Thyroid gland (tissue), 4 donors: ENCODE measurements at regions not wholly inside any gene's neighbourhood (a gene's known extent, or its start where the extent isn't known, plus 50 kb on each side); places are given as distances from the start of the nearest gene placed in this dataset.

Experiments
- DNase-seq, 2 donors: peaks; one replicate each; pipeline ENCODE4 v3.0.0-alpha.2; 2019
- H3K27ac ChIP-seq, 3 donors: fragments of 200-600 bp; sonication (generic); 1 replicate in 2 of 3; 2 replicates in 1 of 3; pipeline ENCODE4 v1.5.1; 2016 to 2019; ENCODE audit warnings: mild to moderate bottlenecking in 1 of 3, moderate library complexity in 1 of 3
- H3K27me3 ChIP-seq: fragments of 200-600 bp; sonication (generic); one replicate; pipeline ENCODE4 v1.5.1; 2019
- H3K36me3 ChIP-seq, 2 donors: fragments of 200-600 bp; sonication (generic); one replicate each; pipeline ENCODE4 v1.5.1; 2016 to 2019
- H3K4me1 ChIP-seq, 2 donors: fragments of 200-600 bp; sonication (generic); one replicate each; pipeline ENCODE4 v1.5.1; 2017 to 2019
- H3K4me3 ChIP-seq, 3 donors: fragments of 200-600 bp; sonication (generic); replicated peaks in 1 of 3; 1 replicate in 2 of 3; 2 replicates in 1 of 3; pipeline ENCODE4 v1.5.1; 2016; ENCODE audit warnings: mild to moderate bottlenecking in 1 of 3
- H3K9me3 ChIP-seq: fragments of 200-600 bp; sonication (generic); one replicate; pipeline ENCODE4 v1.5.1; 2017
- POLR2A ChIP-seq, 2 donors: fragments of 450-650 bp; IDR thresholded peaks; one replicate each; pipeline ENCODE4 v1.6.1; 2017; ENCODE audit warnings: antibody characterized with exemption in 2 of 2, mild to moderate bottlenecking in 2 of 2, moderate library complexity in 1 of 2
- WGBS, 2 donors: methylation state at CpG; one replicate each; pipeline ENCODE4 v1.1.5; 2017; 5-methylcytosine and 5-hydroxymethylcytosine counted together
- intact Hi-C: fragments of 100-400 bp; cut with DNase I; formaldehyde crosslinking; loops from one replicate; pipeline ENCODE4 v1.15.1; 2023
- TF ChIP-seq, protein P1 (sequence below), 6 experiments: fragments of 200-600 bp in 3 of 6; fragments of 450-650 bp in 3 of 6; sonication (generic) in 3 of 6; IDR thresholded peaks; one replicate each; pipeline ENCODE4 v1.5.1; 2016 to 2019; ENCODE audit warnings: antibody characterized with exemption in 6 of 6, mild to moderate bottlenecking in 2 of 6, inconsistent platforms in 1 of 6, moderate library complexity in 1 of 6

DNA sequence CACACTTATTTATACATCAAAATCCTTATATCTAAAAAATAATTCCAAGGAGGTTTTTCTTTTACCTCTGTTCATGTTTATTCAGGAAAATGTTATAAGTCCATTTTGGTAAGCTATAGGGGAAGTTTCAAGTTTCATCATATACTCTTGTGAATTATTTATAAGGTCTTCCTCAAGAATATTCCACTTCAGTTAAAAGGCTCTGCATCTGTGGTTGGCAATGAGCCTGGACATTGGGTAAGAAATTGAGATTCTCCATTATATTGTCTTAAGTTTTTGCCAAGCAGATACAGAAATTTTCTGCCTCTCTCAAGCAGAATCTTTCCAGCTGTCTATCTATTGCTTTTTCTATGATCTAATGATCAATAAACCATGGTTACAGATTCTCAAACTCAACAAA lies 641.9 kb downstream of the NLGN4X start:
- Histone ChIP-seq H3K27ac (no peak overlapping the region), H3K4me1 (no peaks in the 10 kb centered on the region), H3K27me3 (no peaks in the 10 kb centered on the region), H3K36me3 (no peaks in the 10 kb centered on the region), H3K9me3 (no peaks in the 10 kb centered on the region), H3K4me3 (no peak overlapping the region)
- TF ChIP-seq, protein P1, sequence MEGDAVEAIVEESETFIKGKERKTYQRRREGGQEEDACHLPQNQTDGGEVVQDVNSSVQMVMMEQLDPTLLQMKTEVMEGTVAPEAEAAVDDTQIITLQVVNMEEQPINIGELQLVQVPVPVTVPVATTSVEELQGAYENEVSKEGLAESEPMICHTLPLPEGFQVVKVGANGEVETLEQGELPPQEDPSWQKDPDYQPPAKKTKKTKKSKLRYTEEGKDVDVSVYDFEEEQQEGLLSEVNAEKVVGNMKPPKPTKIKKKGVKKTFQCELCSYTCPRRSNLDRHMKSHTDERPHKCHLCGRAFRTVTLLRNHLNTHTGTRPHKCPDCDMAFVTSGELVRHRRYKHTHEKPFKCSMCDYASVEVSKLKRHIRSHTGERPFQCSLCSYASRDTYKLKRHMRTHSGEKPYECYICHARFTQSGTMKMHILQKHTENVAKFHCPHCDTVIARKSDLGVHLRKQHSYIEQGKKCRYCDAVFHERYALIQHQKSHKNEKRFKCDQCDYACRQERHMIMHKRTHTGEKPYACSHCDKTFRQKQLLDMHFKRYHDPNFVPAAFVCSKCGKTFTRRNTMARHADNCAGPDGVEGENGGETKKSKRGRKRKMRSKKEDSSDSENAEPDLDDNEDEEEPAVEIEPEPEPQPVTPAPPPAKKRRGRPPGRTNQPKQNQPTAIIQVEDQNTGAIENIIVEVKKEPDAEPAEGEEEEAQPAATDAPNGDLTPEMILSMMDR (IDR thresholded peaks at IDR 0.05) = no peak
- TF ChIP-seq POLR2A (IDR thresholded peaks at IDR 0.05) = no peak
- DNase-seq = no peak
- intact Hi-C loops = no loop called here

DNA sequence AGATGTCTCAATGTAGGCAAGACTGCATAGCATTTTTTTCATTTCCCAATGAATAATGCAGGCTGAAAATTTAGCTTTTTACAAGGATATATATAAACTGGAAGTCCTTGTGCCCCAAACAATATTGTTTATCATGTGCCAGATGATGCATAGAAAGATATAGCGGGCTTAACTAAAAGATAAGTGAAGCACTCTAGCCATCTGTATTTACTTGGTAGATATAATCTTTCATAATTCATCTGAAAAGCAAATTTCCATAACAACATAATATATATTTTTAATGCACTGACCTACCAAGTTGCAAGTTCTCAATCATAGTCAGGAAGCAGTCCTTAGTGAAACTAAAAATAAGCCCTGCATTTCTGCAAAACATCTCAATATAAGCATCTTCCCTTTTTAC lies 653.3 kb downstream of the NLGN4X start:
- Histone ChIP-seq H3K27ac (no peak overlapping the region), H3K4me3 (no peak overlapping the region), H3K9me3 (no peaks in the 10 kb centered on the region), H3K4me1 (no peaks in the 10 kb centered on the region), H3K36me3 (no peaks in the 10 kb centered on the region), H3K27me3 (no peaks in the 10 kb centered on the region)
- TF ChIP-seq POLR2A (IDR thresholded peaks at IDR 0.05) = no peak
- TF ChIP-seq, protein P1 (IDR thresholded peaks at IDR 0.05) = no peak
- WGBS, 2 donors = 90 to 95% methylated on average over 1 of the region's 1 CpG
- intact Hi-C loops = no loop called here
- DNase-seq = no peak

DNA sequence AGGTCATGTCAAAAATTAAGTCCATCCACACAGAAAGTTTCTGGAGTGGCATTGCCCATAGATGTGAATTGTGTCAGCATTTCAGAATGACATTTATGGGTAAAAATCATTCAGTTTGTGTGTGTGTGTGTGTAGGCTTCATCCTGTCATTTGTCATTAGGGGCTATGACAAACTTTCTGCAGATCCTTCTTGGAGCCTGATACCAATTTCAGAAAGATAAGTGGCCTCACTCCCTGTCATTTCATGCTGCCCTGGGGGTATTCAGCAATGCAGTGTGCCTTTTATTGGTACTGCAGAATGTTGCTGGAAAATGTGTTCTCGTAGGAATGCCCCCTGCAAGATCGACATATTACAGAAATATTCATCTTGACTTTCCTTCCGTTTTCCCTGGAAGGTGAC lies 659.7 kb downstream of the NLGN4X start:
- TF ChIP-seq, protein P1 (IDR thresholded peaks at IDR 0.05) = no peak
- TF ChIP-seq POLR2A (IDR thresholded peaks at IDR 0.05) = no peak
- no peaks in the 10 kb centered on the region for H3K4me1 ChIP-seq

DNA sequence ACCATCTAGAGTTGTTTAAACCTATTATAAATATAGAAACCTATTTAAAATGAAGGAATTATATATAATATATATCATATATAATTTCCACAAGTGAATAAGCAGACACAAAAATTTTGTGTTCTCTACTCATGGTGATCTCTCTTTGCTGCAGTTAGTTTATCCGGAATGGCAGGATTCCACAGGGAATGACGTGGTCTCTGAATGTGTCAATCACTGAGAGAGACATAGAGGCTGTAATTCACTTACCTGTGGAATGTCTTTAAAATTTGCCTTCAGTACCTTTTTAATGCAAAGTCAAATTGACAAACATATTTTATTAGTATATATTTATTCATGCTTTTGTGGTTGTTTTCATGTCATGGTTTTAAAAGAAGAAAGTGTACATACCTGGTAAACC lies 669.3 kb downstream of the NLGN4X start:
- H3K9me3 ChIP-seq = no peaks in the 10 kb centered on the region
- no peak for DNase-seq
- 61 to 73% methylated on average over 2 of the region's 2 CpGs for WGBS, 2 donors
- H3K4me1 ChIP-seq = no peaks in the 10 kb centered on the region
- no peak overlapping the region for H3K27ac ChIP-seq
- H3K4me3 ChIP-seq = no peak overlapping the region
- intact Hi-C loops = no loop called here
- H3K27me3 ChIP-seq = no peaks in the 10 kb centered on the region
- TF ChIP-seq, protein P1 (IDR thresholded peaks at IDR 0.05) = no peak
- no peak for TF ChIP-seq POLR2A (IDR thresholded peaks at IDR 0.05)
- no peaks in the 10 kb centered on the region for H3K36me3 ChIP-seq

More for the DNA sequence above, 659.7 kb downstream of the NLGN4X start:
- no peak overlapping the region for H3K27ac ChIP-seq
- H3K36me3 ChIP-seq = no peaks in the 10 kb centered on the region
- no peaks in the 10 kb centered on the region for H3K9me3 ChIP-seq
- 68 to 83% methylated on average over 3 of the region's 3 CpGs for WGBS, 2 donors
- no peak overlapping the region for H3K4me3 ChIP-seq
- H3K27me3 ChIP-seq = no peaks in the 10 kb centered on the region
- DNase-seq = no peak
- intact Hi-C loops = no loop called here

DNA sequence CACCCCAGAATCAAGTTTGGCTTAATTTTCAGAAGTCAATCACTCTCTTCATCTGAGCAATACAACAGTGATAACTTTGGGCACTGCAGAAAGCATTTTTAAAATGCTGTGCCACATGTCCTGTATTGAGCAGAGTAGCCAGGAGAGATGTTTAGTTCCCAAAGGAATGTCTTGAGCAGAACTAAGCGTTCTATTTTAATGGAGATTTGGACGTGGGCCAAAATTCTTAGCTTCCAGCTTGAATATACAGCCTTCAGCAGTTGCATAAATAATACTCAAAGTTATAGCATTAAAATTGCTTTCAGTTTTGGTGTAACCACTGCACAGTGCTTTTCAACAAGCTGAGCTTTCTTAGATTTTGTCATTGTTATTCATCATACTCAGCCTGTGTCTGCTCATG lies 679.2 kb downstream of the NLGN4X start:
- no peaks in the 10 kb centered on the region for H3K27me3 ChIP-seq
- intact Hi-C loops = no loop called here
- H3K4me3 ChIP-seq = no peak overlapping the region
- H3K9me3 ChIP-seq = no peaks in the 10 kb centered on the region
- no peaks in the 10 kb centered on the region for H3K36me3 ChIP-seq
- TF ChIP-seq, protein P1 (IDR thresholded peaks at IDR 0.05) = no peak
- no peak for TF ChIP-seq POLR2A (IDR thresholded peaks at IDR 0.05)
- no peaks in the 10 kb centered on the region for H3K4me1 ChIP-seq
- DNase-seq = no peak
- no peak overlapping the region for H3K27ac ChIP-seq
- 23 to 44% methylated on average over 2 of the region's 2 CpGs for WGBS, 2 donors
